ENCODE measurements at regions not wholly inside any gene's neighbourhood (a gene's known extent, or its start where the extent isn't known, plus 50 kb on each side); places are given as distances from the start of the nearest gene placed in this dataset.

- no peak for DNase-seq (ENCODE audit: low read depth, low spot score)
Observed at GRCh38 chr9:109945573-109945972, 165.6 kb downstream of the PALM2AKAP2 start.

GRCh38 chr9:109948453-109948852 is 168.5 kb downstream of the PALM2AKAP2 start:
- DNase-seq (ENCODE audit: low read depth, low spot score): no peak

DNA sequence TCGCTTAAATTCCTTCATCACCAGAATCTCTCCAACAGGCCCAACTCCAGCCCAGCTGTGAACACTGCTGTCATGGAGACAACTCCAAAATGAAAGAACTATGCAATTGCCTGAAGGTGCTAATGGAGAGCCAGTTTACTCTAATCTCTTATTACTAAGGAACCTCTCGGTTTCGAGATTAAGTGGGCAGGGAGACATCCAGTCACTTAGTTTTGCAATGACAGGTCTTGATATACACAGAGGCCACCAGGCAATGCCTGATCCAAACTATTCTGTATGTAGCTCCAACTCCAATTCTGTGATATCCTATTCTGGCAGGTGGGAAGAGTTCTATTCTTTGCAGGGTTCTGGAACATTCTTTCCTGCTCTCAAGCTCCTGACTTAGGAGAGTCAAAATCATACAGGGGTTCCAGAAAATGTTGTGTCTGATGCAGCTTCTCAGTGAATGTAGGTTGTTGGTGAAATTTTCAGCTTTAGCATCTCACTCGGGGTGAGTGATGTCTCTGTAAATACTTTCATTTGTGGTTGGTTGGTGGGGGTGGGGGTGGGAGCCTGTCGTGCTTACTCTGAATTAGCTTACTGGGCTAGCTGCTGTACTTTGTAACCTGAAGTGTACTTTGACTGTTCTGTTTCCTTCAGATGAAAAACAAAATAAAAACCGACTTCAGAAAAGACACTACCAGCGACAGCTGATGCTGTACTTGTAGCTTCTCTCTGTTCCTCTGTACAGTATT is 170.9 kb downstream of the PALM2AKAP2 start:
- DNase-seq (ENCODE audit: low read depth, low spot score): no peak

DNA sequence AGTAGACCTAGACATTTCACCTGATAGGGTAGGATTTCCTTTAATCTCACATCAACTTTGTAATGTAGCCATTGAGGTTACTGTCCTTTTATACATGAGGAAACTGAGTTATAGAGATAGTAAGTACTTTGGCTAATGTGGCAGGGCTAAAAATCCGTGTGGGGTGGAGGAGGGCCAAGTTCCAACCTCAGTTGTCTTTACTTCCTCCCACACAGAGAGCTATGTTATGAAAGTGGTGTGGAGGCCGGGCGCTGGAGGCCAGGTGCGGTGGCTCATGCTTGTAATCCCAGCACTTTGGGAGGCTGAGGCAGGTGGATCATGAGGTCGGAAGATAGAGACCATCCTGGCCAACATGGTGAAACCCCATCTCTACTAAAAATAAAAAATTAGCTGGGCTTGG is 173.3 kb downstream of the PALM2AKAP2 start:
- no peak for DNase-seq (ENCODE audit: low read depth, low spot score)

GRCh38 chr9:109953813-109954497 is 174.0 kb downstream of the PALM2AKAP2 start:
- DNase-seq (ENCODE audit: low read depth, low spot score): no peak

DNA sequence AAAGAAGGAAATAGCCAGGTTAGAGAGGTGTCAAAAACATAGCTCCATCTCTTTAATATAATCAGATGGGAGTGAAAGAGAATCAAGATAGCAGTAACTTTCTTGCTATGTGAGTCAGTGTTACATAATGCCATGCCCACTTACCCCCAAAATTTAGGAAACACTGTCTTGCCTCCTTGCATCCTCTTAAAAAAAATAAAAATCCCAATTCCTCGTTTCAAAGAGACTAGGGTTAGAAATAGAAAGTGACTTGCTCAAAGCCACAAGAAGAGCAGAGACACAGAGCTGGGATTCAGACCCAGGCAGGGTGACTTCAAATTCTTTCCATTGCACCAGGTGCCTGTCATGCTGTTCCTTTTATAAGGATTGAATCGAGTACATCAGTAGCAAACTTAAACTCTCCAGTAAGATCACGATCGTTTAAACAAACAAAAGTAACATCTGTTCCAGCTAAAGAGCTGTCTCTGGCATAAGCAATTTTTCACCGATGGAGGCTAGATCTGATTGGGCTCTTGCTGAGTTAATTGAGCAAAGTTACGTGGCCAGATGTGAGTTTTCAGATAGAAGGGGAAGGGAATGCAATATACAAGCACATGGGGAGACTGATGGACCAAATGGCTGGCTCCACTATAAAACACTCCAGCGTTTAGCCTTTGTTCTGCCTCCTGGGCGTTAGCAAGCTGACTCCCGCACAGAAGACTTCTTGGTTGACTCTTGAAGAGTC is 176.9 kb downstream of the PALM2AKAP2 start:
- no peak for DNase-seq (ENCODE audit: low read depth, low spot score)

- DNase-seq (ENCODE audit: low read depth, low spot score): no peak
Observed at GRCh38 chr9:109959679-109960078, 179.7 kb downstream of the PALM2AKAP2 start.

DNA sequence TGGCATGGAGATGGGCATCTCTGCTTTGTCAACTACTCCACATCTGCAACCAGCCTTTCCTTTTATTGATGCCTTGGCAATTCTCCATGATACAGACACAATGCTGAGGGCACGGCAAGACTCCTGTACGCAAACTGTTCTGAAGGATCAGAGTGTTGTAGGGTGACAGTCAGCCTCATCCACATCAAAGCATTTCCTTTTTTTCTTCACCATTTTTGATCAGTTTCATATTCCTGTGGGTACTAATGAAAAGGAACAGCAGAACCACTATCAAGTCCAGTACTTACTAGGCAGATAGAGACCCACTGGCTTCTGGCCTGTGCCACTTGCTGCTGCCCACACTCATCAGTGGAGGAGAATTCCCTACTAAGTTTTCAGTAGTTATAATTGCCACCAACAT is 181.6 kb downstream of the PALM2AKAP2 start:
- no peak for DNase-seq (ENCODE audit: low read depth, low spot score)

DNA sequence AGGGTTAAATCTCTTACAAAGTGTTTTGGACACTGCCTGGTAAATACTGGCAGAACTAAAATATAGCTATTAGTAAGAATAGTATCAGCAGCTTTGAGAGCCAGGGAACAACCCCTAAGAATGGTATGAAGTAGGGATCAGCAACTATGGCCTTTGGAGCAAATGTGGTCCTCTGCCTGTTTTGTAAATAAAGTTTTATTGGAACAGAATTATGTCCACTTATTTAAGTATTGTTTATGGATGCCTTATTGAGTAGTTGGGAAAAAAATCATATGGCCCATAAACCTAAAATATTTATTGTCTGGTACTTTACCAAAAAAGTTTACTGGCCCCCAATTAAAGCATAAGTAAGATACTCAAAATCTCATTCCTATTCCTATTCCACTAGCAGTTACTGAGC is 182.2 kb downstream of the PALM2AKAP2 start:
- DNase-seq (ENCODE audit: low read depth, low spot score): no peak

GRCh38 chr9:109963079-109963478 is 183.1 kb downstream of the PALM2AKAP2 start:
- no peak for DNase-seq (ENCODE audit: low read depth, low spot score)

DNA sequence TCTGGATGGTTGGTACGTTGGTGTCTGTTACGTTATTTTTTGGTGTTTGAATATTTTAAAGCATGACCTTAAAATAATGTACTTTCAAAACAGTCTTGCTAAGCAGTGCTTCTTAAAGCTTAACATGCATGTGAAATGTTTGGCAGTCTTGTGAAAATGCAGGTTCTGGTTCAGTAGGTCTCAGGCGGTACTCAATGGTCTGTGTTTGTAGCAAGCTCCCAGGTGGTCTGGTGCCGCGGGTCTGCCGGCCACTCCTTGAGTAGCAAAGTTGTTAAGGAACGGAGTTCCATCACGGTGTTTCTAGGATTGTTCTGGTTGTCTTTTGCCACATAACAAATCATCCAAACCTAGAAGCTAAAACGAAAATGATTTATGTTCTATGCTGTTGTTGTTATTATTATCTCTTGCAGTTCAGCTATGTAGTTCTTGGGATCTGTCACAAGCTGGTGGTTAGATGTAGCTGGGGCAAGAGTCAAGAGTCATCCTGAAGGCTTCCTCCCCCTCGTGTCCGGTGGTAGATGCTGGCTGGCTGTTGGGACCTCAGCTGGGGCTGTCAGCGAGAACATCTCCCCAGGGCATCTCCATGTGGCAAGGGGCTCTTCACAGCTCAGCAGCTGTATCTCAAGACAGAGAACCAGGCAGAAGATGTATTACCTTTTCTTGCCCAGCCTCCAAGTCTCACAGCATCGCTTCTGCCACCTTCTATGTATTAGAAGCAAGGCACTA is 186.8 kb downstream of the PALM2AKAP2 start:
- no peak for DNase-seq (ENCODE audit: low read depth, low spot score)

- no peak for DNase-seq (ENCODE audit: low read depth, low spot score)
Observed at GRCh38 chr9:109967651-109968642, 187.9 kb downstream of the PALM2AKAP2 start.

DNA sequence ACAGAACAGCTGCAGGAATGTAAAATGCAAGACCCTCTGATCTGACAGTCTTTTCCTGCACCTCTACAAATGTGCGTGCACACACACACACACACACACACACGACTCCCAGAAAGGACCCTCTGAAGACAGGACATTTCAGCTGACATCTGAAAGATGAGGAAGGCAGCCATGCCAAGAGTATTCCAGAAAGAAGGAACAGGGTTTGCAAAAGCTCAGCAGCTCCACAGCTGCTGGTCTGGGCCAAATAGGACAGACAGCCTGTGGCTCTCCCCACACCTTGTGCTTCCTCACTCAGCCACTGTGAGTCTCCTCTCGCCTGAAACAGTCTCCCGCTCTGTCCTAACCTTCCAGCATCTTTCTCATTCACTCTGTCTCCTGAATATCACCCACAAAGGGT is 189.0 kb downstream of the PALM2AKAP2 start:
- no peak for DNase-seq (ENCODE audit: low read depth, low spot score)

DNA sequence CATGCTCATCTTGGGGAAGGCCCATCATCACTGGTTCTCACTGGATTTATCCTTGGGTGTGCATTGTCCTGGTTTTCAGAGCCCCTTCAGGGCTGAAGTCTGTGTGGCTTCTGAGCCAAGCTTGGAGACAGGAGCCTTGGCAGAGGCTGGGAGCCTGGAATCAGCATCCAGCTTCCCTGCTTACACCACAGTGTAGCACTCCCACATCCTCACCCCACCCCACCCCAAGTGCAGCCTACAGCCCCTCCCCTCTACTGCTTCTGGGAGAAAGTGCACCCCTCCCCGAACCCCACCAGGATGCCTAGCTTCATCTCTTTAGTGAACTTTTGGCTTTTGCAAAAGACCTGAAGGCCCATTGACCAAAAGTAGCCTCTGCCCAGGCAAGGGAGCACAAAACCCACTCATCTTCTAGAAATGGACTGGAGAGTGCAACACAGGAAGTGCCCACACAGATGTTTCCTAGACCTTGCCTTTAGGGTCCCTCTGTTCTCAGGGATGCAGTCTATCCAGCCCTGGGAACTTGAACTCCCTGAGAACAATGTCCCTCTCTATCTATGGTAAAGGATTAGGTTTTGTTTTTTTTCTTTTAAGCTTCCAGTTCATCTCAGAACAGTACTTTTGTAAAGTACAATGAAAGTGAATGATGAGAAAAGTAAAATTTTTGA is 189.7 kb downstream of the PALM2AKAP2 start:
- DNase-seq (ENCODE audit: low read depth, low spot score): no peak

DNA sequence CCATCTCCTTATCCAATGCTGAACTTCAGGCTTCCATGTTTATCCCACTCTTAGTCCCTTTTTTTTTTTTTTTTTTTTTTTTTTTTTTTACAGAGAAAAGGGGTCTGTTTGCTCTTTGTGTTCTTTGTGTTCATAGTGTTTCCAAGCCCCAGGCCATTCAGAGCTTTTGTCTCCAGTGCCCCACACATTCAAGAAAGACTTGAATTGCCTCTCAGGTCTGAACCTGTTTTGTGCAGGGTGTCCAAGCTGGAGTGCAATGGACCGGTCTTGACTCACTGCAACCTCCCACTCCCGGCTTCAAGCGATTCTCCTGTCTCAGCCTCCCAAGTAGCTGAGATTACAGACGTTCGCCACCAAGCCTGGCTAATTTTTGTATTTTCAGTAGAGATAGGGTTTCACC is 191.2 kb downstream of the PALM2AKAP2 start:
- DNase-seq (ENCODE audit: low read depth, low spot score): no peak

- no peak for DNase-seq (ENCODE audit: low read depth, low spot score)
Observed at GRCh38 chr9:109972026-109972882, 192.3 kb downstream of the PALM2AKAP2 start.

- no peak for DNase-seq (ENCODE audit: low read depth, low spot score)
Observed at GRCh38 chr9:109973336-109973735, 193.3 kb downstream of the PALM2AKAP2 start.

DNA sequence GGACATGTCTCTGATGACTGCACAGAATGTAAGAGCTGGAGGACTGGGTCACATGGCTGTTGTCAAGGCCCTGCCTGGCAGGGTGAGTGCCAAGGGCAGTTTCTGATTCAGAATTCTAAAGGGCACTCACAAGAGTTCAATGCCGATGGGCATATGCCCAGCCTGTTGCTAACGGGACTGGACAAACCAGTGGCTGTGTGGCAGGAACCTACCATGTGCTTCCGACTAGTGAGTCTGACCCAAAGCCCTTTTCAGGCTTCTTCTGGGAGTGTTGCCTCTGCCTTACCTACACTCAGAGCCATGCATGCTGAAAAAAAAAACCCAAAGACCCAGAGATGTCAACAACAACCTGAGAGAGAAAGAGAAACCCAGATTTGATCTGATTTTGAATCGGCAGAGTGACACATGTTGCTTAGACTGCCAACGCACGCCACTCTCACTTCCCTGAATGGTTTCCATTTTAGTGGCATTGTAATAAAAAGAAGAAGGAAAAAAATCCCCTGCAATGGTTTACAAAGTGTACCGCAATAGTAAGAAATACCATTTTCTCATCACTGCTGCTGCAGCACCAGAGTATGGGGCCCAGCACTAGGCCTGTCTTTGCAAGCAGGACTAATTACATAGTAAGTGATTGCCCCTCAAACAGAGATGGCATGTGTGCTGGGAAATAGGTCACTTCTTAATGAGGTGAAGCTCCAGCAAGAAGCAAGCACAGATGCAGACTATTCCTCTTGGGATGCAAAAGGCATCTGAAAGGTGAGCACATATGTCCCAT is 194.3 kb downstream of the PALM2AKAP2 start:
- DNase-seq (ENCODE audit: low read depth, low spot score): no peak

GRCh38 chr9:109974918-109975276 is 194.9 kb downstream of the PALM2AKAP2 start:
- DNase-seq (ENCODE audit: low read depth, low spot score): no peak
